Activated T-cell treated with anti-CD3 and anti-CD28 coated beads, Interleukin-2, amount 50 U/mL, for 24 hours (primary cell): ENCODE measurements at regions not wholly inside any gene's neighbourhood (a gene's known extent, or its start where the extent isn't known, plus 50 kb on each side); places are given as distances from the start of the nearest gene placed in this dataset.

Source experiments
- DNase-seq: peaks from one replicate; pipeline ENCODE4 v3.0.0-alpha.2; 2020
- H3K27ac Mint-ChIP-seq: 2 replicates; pipeline ENCODE4 v1.8.0; 2020; ENCODE audit warnings: mild to moderate bottlenecking, mixed read lengths
- H3K27me3 Mint-ChIP-seq: 2 replicates; pipeline ENCODE4 v1.8.0; 2020; ENCODE audit warnings: mixed read lengths
- H3K36me3 Mint-ChIP-seq: 2 replicates; pipeline ENCODE4 v1.8.0; 2020; ENCODE audit warnings: low read depth, mixed read lengths
- H3K4me1 Mint-ChIP-seq: 2 replicates; pipeline ENCODE4 v1.8.0; 2020; ENCODE audit warnings: low read depth, mixed read lengths
- H3K4me3 Mint-ChIP-seq: 2 replicates; pipeline ENCODE4 v1.8.0; 2020; ENCODE audit warnings: mild to moderate bottlenecking, moderate library complexity, mixed read lengths
- H3K9me3 Mint-ChIP-seq: 2 replicates; pipeline ENCODE4 v1.8.0; 2020; ENCODE audit warnings: mixed read lengths

DNA sequence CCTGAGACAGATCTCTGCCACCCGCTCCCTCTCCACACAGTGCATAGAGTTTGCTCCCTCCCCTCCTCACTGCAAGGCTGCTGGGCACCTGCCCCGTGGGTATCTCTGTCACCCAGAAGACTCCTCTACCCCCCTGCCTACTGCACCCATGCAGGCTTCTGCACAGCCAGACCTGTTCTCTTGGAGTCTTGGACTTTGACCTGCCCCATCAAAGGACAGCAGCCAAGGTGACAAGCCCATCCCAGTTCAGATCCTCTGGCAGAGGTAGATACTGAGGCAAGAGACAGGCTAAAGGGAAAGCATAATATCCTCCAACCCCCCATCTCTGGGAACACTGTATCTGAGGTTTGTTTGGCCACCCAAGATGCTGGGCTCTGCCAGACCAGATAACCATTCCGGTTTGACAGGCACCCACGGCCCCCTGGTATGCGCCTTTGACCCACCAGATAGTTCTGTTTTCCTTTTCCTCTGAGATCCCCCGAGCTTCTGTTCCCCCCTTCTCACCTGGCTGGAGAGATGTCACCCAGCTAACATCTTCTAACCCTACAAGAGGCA, 239.6 kb downstream of the SOX9 start:
- Mint-ChIP-seq H3K4me3 (no peak overlapping the region), H3K27me3 (no peaks in the 10 kb centered on the region), H3K27ac (no peak overlapping the region), H3K9me3 (peaks cover 7% of the 10 kb centered on the region), H3K4me1 (no peaks in the 10 kb centered on the region), H3K36me3 (no peaks in the 10 kb centered on the region)
- no peak for DNase-seq

DNA sequence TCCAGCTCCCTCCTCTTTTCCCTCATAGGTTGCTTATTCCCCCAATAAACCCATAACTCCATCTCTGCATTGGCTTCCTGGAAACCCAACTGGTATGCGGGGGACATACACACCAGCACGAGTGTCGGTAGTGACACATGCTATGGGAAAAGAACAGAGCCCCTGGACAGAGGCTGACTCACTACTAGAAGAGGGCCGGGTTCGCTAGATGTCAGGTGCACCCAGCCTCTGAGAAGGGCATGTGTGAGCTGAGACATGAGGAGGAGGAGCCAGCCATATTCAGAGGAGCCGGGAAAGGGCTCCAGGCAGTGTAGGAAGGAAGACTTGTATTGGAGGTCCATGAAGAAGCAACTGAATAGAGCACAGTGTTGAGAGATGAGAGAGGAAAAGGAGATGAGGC, 241.1 kb downstream of the SOX9 start:
- Mint-ChIP-seq H3K4me1 (no peaks in the 10 kb centered on the region), H3K4me3 (no peak overlapping the region), H3K27ac (no peak overlapping the region), H3K27me3 (no peaks in the 10 kb centered on the region), H3K9me3 (no peaks in the 10 kb centered on the region), H3K36me3 (no peaks in the 10 kb centered on the region)
- no peak for DNase-seq

DNA sequence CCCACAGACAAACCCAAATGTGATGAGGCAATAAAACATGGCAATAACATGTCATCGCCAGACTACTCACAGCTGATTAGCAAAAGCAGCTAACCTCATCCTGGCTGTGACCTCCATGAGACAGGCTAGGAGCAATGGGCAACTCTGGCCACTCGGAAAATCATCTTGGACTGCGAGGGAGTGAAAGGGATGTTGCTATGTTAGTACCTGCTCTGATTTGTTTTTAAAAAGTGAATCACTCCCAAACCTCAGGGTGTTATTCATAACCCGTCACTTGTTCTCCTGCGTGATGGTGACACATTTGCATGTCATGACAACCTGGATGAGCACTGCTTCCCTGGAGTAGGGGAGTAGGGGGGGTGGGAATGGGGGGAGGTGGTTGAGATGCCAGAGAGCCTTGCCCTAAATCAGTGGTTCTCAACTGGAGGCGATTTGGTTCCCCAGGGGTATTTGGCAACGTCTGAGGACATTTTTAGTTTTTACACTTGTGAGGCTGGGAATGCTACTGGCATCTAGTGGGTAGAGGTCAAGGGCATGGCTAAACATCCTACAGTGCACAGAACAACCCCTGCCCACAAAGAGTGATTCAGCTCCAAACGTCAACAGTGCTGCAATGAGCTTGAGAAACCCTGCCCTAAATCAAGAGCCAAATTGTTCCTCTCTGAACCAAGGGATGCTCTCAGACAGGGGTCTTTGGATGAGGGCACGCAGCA, 241.7 kb downstream of the SOX9 start:
- Mint-ChIP-seq H3K27me3 (no peaks in the 10 kb centered on the region), H3K4me3 (no peak overlapping the region), H3K27ac (no peak overlapping the region), H3K4me1 (no peaks in the 10 kb centered on the region), H3K9me3 (no peaks in the 10 kb centered on the region), H3K36me3 (no peaks in the 10 kb centered on the region)
- no peak for DNase-seq

DNA sequence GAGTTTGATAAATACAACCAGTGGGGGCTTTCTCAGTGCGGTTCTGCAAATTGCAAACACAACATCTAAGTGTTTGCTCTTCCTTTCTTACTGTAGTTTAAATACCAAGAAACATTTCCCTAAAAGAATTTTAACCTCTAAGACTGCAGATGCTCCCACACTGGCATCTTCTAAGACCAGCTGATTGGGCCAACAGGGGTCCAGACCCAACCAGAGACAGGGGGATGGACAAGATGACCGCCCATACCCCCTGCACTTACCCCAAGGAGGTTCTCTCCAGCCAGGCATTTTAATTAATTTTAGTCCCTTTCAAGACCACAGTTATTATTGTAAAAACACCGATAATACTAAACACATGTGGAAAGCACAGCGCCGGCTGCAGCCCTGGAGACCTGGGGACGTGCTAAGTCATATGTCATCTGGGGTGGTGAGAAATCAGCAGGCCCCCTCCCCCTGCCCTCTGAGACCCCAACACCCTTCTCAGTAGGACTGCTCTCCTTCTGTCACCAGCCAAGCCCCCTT, 242.3 kb downstream of the SOX9 start:
- no peaks in the 10 kb centered on the region for H3K36me3 Mint-ChIP-seq
- no peaks in the 10 kb centered on the region for H3K9me3 Mint-ChIP-seq
- H3K27me3 Mint-ChIP-seq, result no peaks in the 10 kb centered on the region
- H3K4me1 Mint-ChIP-seq, result no peaks in the 10 kb centered on the region
- no peak overlapping the region for H3K4me3 Mint-ChIP-seq
- DNase-seq, result no peak
- no peak overlapping the region for H3K27ac Mint-ChIP-seq

- Mint-ChIP-seq H3K36me3 (no peaks in the 10 kb centered on the region), H3K27me3 (no peaks in the 10 kb centered on the region), H3K4me1 (no peaks in the 10 kb centered on the region), H3K4me3 (no peak overlapping the region), H3K9me3 (no peaks in the 10 kb centered on the region), H3K27ac (no peak overlapping the region)
- DNase-seq, result no peak
Measured at GRCh38 chr17:72365857-72366414, 245.1 kb downstream of the SOX9 start.

DNA sequence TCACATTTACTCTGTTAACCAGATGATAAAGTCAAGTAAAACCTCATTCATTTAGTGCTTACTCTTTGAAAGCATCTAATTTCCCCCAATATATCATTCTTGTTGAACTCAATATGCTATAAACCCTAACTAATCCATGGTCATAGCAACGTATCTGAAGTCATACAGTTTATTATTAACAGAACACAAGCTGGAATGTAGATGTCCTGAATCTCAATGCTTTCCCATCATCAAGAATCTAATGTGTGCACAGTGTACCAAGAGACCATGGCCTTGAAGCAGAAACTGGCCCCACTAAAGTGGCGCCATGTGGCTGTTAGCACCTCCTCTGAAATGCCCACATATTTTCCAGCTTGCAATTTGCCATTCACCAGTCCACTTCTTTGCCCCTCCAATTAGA, 245.8 kb downstream of the SOX9 start:
- Mint-ChIP-seq H3K4me1 (no peaks in the 10 kb centered on the region), H3K27ac (no peak overlapping the region), H3K36me3 (no peaks in the 10 kb centered on the region), H3K4me3 (no peak overlapping the region), H3K9me3 (no peaks in the 10 kb centered on the region), H3K27me3 (no peaks in the 10 kb centered on the region)
- DNase-seq, result no peak

GRCh38 chr17:72368191-72368590, 247.4 kb downstream of the SOX9 start:
- H3K27me3 Mint-ChIP-seq, result no peaks in the 10 kb centered on the region
- no peak overlapping the region for H3K27ac Mint-ChIP-seq
- H3K4me1 Mint-ChIP-seq, result no peaks in the 10 kb centered on the region
- H3K9me3 Mint-ChIP-seq, result no peaks in the 10 kb centered on the region
- no peak for DNase-seq
- no peaks in the 10 kb centered on the region for H3K36me3 Mint-ChIP-seq
- no peak overlapping the region for H3K4me3 Mint-ChIP-seq

DNA sequence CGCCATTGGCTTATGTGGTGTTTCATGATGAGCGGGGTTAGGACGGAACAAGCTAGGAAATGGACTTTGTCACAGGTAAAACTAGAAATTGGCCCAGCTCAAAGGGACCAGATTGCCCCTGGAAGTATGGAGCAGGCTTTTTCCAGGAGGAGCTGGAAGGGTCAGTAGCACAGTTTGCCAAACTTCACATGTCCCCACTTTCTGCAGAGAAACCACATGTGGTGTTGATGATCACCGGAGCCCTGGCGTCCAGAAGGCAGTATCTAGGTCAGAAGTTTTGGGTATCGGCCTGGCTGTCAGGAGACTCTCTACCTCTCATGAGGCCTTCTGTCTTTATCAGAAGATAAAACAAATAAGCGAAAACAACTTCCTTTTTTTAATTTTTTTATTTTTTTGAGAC, 248.5 kb downstream of the SOX9 start:
- no peaks in the 10 kb centered on the region for H3K36me3 Mint-ChIP-seq
- H3K27me3 Mint-ChIP-seq, result no peaks in the 10 kb centered on the region
- H3K27ac Mint-ChIP-seq, result no peak overlapping the region
- H3K9me3 Mint-ChIP-seq, result no peaks in the 10 kb centered on the region
- DNase-seq, result no peak
- no peak overlapping the region for H3K4me3 Mint-ChIP-seq
- H3K4me1 Mint-ChIP-seq, result no peaks in the 10 kb centered on the region

DNA sequence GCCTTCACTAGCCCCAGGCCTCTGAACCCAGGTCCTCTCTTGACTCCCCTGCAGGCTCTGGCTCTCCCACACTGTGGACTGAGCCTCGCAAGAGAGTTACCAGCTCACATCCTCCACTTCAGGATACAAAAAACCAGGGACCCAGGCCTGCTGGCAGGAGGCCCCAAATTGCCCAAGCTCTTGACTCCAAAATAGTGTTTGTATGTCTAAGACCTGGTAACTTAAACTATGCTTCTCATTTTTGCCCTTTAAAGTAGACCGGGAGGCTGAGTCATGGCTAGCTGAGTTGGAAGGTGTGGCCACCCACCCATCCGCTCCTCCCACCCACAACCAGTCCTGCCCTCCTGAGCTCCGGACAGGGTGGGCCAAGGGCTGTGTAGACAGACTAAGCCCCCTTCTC, 250.0 kb downstream of the SOX9 start:
- Mint-ChIP-seq H3K36me3 (no peaks in the 10 kb centered on the region), H3K9me3 (no peaks in the 10 kb centered on the region), H3K4me3 (no peak overlapping the region), H3K27ac (no peak overlapping the region), H3K27me3 (no peaks in the 10 kb centered on the region), H3K4me1 (no peaks in the 10 kb centered on the region)
- DNase-seq, result no peak

DNA sequence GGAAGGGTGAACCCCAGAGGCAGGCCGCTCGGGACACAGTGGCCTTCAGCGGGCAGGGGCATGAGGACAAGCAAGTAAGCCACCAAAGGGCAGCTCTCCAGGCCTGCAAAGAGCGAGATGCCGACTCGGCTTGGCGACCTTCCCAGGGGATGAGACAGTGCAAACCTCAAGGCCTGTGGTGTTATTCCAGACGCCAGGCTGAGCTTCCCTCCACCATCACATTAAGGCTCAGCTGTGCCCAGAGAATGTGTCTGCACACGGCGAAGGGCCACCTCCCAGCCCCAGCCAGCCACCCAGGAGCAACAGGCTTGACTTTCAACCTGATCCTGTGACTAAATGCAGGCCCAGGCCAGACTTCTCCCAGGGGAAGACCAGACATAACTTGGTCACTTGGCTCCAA, 251.4 kb downstream of the SOX9 start:
- Mint-ChIP-seq H3K27me3 (no peaks in the 10 kb centered on the region), H3K4me1 (no peaks in the 10 kb centered on the region), H3K9me3 (no peaks in the 10 kb centered on the region), H3K4me3 (no peak overlapping the region), H3K27ac (no peak overlapping the region), H3K36me3 (no peaks in the 10 kb centered on the region)
- DNase-seq, result no peak

DNA sequence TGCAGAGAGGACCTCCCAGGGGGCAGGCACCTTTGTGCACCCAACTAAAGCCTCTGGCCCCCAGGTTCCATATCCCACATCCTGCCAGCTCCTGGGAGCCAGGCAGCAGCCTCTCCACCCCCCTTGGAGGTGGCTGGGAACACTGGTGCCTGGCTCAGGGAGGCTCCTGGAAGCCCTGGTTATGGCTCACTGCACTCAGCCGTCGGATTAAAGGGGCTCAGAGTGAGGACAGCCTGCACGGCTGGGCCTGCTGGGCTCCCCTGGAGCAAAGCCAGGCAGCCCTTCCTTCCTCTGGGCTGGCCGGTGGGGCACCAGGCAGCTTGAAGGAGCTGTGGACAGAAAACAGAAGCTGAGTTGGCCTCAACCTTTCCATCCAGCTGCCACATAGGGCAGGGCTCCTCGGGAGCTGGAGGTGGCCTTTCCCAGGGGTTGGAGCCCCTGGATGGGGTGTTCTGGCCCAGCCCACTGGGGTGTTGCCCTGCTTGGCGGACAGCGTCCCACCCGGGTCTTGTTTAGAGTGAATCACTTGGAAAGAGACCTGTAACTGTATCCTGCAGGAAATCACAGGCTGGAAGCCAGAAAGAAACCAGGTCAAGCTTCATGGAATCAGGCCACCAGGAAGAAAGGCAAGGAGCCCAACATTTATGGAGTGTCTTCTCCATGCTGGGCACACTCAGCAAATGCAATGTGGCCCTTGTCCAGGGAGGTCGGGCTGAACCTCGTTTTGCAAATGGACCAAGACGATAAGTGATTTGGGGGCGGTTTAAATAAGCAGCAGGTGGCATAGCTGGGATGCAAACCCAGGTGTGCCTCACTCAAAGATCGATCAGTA, 253.3 kb downstream of the SOX9 start:
- DNase-seq, result no peak
- H3K4me1 Mint-ChIP-seq, result no peaks in the 10 kb centered on the region
- no peaks in the 10 kb centered on the region for H3K27me3 Mint-ChIP-seq
- H3K36me3 Mint-ChIP-seq, result no peaks in the 10 kb centered on the region
- no peak overlapping the region for H3K27ac Mint-ChIP-seq
- H3K4me3 Mint-ChIP-seq, result no peak overlapping the region
- no peaks in the 10 kb centered on the region for H3K9me3 Mint-ChIP-seq

DNA sequence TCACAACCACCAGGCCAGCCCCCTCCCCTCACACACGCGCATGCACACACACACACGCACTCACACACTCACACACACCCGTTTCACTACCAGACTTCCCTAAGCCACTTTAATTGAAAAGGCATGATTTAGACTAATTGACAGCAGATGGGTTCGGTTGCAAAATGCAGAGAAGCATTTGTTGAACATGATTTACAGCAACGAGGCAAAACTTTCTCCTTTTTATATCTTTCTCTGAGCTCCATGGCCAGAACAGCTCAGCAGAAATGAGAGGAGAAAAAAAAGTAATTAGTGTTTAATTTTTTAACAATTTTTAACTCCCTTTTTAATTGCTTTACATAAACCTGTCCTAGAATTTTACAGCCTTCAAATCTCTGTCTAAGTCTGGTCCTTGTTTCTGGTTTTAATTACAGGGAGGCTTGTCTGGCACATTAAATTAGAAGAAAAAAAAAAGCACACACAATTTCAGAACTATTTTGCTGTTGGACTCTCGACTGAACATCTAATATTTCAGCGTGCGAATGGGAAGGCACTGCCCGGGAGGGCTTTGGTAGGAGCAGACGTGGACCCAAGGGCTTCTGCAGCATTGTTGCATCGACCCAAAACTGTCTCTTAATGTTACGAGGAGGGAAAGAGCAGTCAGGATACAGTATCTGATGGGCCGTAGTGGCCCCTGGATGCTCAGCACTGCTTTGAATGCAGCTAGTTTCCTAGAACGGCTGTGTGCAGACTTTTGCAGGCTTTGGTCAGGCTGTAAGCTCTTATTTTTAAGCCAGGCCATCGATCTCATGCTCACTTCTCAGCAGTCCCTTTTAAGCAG, 255.9 kb downstream of the SOX9 start:
- Mint-ChIP-seq H3K27ac (no peak overlapping the region), H3K4me1 (no peaks in the 10 kb centered on the region), H3K4me3 (no peak overlapping the region), H3K9me3 (no peaks in the 10 kb centered on the region), H3K27me3 (no peaks in the 10 kb centered on the region), H3K36me3 (no peaks in the 10 kb centered on the region)
- DNase-seq, result no peak

DNA sequence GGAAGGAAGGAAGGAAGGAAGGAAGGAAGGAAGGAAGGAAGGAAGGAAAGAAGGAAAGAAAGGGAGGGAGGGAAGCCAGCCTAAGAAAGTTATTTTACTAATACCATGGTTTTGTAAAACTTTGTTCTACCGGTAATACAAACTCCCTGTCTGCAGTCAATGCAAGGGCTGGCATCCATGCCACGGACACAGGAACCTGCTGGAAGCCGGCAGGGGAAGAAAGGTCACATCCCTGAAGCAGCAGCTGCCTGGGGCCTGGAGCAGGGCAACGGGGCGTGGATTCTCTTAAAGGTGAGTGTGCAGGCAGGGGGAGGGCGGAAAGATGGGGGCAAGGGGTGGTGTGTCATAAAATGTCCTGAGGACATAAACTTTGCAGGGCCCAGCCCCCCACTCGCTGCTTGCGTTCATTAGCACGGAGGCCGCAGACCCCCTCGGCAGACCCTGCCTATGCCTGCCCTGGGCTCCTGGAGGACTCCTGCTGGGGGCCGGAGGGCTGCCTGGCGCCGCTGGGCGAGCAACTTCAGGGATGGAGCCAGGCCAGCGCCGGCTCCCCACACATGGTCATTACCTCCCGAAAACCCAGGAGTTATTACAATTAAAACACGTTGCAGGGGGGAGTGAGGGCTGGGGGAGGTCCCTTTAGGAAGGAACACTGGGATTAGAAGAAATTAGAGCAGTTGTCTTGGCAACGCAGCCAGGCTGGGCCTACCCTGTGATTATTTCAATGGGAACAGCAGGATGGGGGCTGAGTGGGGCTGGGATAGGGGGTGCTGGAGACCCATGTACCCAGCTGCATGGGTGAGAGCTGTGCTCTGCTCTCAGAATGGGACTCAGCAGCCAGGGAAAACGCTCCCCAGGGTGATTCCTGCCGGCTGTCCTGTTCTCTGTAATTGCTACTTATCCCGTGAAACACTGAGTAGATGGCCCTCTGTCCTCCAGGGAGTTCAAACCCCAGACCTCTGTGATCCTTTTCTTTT, 257.9 kb downstream of the SOX9 start:
- Mint-ChIP-seq H3K36me3 (no peaks in the 10 kb centered on the region), H3K4me3 (no peak overlapping the region), H3K27me3 (no peaks in the 10 kb centered on the region), H3K9me3 (no peaks in the 10 kb centered on the region), H3K4me1 (no peaks in the 10 kb centered on the region), H3K27ac (no peak overlapping the region)
- DNase-seq, result no peak
